ENCODE measurements at regions not wholly inside any gene's neighbourhood (a gene's known extent, or its start where the extent isn't known, plus 50 kb on each side); places are given as distances from the start of the nearest gene placed in this dataset.

DNA sequence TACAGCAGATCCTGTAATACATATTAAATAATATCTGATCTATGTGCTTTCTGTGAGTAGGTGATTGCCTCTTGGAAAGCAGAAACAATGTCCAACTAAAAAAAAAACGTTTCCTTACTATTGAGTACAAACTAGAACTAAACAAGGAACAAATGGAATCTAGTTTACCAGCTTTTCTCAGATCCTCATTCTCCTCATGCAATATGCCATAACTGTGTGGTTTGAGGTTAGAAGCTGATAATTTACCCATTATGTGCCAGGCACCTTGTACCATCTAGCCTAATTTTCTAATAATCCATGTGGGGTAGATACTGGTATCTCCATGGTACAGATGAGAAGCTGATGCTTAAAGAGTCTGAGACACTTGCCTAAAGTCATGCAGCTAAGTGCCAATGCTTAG lies 154.7 kb downstream of the PTGER3 start:
- H3K9me3 ChIP-seq (ENCODE audit: low read depth) = no peaks in the 10 kb centered on the region
- no peak for DNase-seq (ENCODE audit: low read depth in 1 of 2, low spot score in 1 of 2)
- no peaks in the 10 kb centered on the region for H3K36me3 ChIP-seq
- TF ChIP-seq CTCF (IDR thresholded peaks at IDR 0.05; ENCODE audit: low read depth, low read length) = no peak
- H3K4me3 ChIP-seq = no peak overlapping the region
- no peaks in the 10 kb centered on the region for H3K27me3 ChIP-seq
- H3K4me1 ChIP-seq (ENCODE audit: low read depth) = peaks cover 19% of the 10 kb centered on the region
- no peak overlapping the region for H3K27ac ChIP-seq

- DNase-seq (ENCODE audit: low read depth in 1 of 2, low spot score in 1 of 2) = no peak
- Histone ChIP-seq H3K27ac (no peak overlapping the region), H3K27me3 (no peaks in the 10 kb centered on the region), H3K4me3 (no peak overlapping the region), H3K36me3 (no peaks in the 10 kb centered on the region), H3K9me3 (ENCODE audit: low read depth) (no peaks in the 10 kb centered on the region), H3K4me1 (ENCODE audit: low read depth) (peaks cover 19% of the 10 kb centered on the region)
- no peak for TF ChIP-seq CTCF (IDR thresholded peaks at IDR 0.05; ENCODE audit: low read depth, low read length)
Measured at GRCh38 chr1:70893381-70893780, 154.2 kb downstream of the PTGER3 start.

- H3K27ac ChIP-seq = no peak overlapping the region
- no peak overlapping the region for H3K4me3 ChIP-seq
- no peak for DNase-seq (ENCODE audit: low read depth in 1 of 2, low spot score in 1 of 2)
- no peaks in the 10 kb centered on the region for H3K9me3 ChIP-seq (ENCODE audit: low read depth)
- no peaks in the 10 kb centered on the region for H3K27me3 ChIP-seq
- TF ChIP-seq CTCF (IDR thresholded peaks at IDR 0.05; ENCODE audit: low read depth, low read length) = no peak
- peaks cover 17% of the 10 kb centered on the region for H3K4me1 ChIP-seq (ENCODE audit: low read depth)
- no peaks in the 10 kb centered on the region for H3K36me3 ChIP-seq
Measured at GRCh38 chr1:70895531-70895930, 152.1 kb downstream of the PTGER3 start.

DNA sequence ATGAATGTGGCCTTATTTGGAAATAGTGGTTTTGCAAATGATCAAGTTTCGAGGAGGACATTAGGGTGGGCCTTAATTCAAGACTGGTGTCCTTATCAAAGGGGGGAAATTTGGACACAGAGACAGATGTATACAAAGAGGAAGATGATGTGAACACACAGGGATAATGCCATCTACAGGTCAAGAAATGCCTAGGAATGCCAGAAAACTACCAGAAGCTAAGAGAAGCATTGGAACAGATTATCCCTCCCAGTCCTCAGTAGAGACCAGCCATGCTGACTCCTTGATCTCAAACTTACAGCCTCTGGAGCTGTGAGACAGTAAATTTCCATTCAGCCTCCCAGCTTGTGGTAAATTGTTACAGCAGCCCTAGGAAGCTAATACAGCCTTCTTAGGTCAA lies 151.4 kb downstream of the PTGER3 start:
- TF ChIP-seq CTCF (IDR thresholded peaks at IDR 0.05; ENCODE audit: low read depth, low read length) = no peak
- Histone ChIP-seq H3K27ac (no peak overlapping the region), H3K4me3 (no peak overlapping the region), H3K9me3 (ENCODE audit: low read depth) (no peaks in the 10 kb centered on the region), H3K36me3 (no peaks in the 10 kb centered on the region), H3K27me3 (no peaks in the 10 kb centered on the region), H3K4me1 (ENCODE audit: low read depth) (peaks cover 10% of the 10 kb centered on the region)
- DNase-seq (ENCODE audit: low read depth in 1 of 2, low spot score in 1 of 2) = no peak

DNA sequence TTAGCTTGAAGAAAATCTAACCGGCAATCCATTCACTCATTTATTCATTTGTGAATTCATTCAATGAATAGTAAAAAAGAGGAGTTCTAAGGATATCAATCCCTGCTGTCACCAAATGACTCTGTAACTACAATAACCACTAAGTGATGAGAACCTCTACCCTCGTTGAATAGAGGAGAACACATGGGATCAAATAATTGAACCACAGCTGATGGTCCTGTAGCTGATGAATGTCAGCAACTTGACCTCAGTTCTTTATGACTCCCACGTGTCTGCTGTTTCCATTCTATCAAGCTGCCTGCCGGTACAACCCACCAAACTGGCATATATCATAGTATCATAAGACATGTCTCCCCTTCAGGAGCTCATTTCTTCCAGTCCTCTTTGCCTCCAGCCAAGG lies 150.3 kb downstream of the PTGER3 start:
- H3K9me3 ChIP-seq (ENCODE audit: low read depth) = no peaks in the 10 kb centered on the region
- peaks cover 4% of the 10 kb centered on the region for H3K4me1 ChIP-seq (ENCODE audit: low read depth)
- no peak for TF ChIP-seq CTCF (IDR thresholded peaks at IDR 0.05; ENCODE audit: low read depth, low read length)
- H3K27me3 ChIP-seq = no peaks in the 10 kb centered on the region
- no peak overlapping the region for H3K27ac ChIP-seq
- H3K4me3 ChIP-seq = no peak overlapping the region
- H3K36me3 ChIP-seq = no peaks in the 10 kb centered on the region
- DNase-seq (ENCODE audit: low read depth in 1 of 2, low spot score in 1 of 2) = no peak

DNA sequence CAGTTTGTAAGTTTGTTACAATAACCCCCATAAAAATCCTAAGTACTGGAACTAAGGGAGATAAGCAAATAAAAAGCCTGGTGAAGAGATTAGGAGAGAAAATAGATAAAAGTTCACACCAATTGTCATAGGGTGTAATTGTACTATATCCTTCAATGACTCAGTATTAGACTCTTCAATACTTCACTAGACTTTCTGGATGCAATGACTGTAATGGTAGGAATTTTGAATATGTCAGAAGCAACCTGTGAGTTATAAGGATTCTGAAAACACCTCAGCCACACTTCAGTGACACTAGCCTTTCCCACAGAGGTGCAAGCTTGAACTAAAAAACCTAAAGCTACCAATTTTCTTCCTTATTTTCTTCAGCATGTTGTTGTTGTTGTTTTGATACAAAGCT lies 147.9 kb downstream of the PTGER3 start:
- Histone ChIP-seq H3K27ac (no peak overlapping the region), H3K27me3 (no peaks in the 10 kb centered on the region), H3K4me1 (ENCODE audit: low read depth) (peaks cover 4% of the 10 kb centered on the region), H3K4me3 (no peak overlapping the region), H3K36me3 (no peaks in the 10 kb centered on the region), H3K9me3 (ENCODE audit: low read depth) (no peaks in the 10 kb centered on the region)
- DNase-seq (ENCODE audit: low read depth in 1 of 2, low spot score in 1 of 2) = no peak
- TF ChIP-seq CTCF (IDR thresholded peaks at IDR 0.05; ENCODE audit: low read depth, low read length) = no peak
